Keratinocyte (primary cell): ENCODE measurements at regions not wholly inside any gene's neighbourhood (a gene's known extent, or its start where the extent isn't known, plus 50 kb on each side); places are given as distances from the start of the nearest gene placed in this dataset.

Source experiments
- DNase-seq: peaks from one replicate; pipeline ENCODE4 v3.0.0-alpha.2; 2011; ENCODE audit warnings: low read depth, missing footprints, low spot score
- FAIRE-seq: peaks from 2 replicates; lab custom pipeline; 2011; peaks lifted over from hg19 to GRCh38; lab: Jason Lieb, UNC
- H2AFZ ChIP-seq: 2 replicates; pipeline ENCODE4 v1.6.0; 2012; ENCODE audit warnings: low read length, control low read depth, inconsistent platforms; ENCODE audit not compliant: control insufficient read depth
- H3K27ac ChIP-seq: 2 replicates; pipeline ENCODE4 v1.5.1; 2011; ENCODE audit warnings: low read length; ENCODE audit not compliant: control insufficient read depth, insufficient read depth
- H3K27me3 ChIP-seq: 3 replicates; pipeline ENCODE4 v1.6.0; 2011; ENCODE audit warnings: low read length; ENCODE audit not compliant: control insufficient read depth, insufficient read depth; ENCODE audit errors: extremely low read depth
- H3K36me3 ChIP-seq, 2 experiments: 2 replicates in 1 of 2; 3 replicates in 1 of 2; pipeline ENCODE4 v1.5.1; 2011; ENCODE audit warnings: low read length in 2 of 2, mild to moderate bottlenecking in 1 of 2; ENCODE audit not compliant: control insufficient read depth in 2 of 2, insufficient read depth in 2 of 2; ENCODE audit errors: extremely low read depth in 1 of 2
- H3K4me1 ChIP-seq: 3 replicates; pipeline ENCODE4 v1.5.1; 2011; ENCODE audit warnings: low read length; ENCODE audit not compliant: control insufficient read depth, insufficient read depth; ENCODE audit errors: extremely low read depth
- H3K4me2 ChIP-seq: 3 replicates; pipeline ENCODE4 v1.6.0; 2011; ENCODE audit warnings: low read depth, low read length; ENCODE audit not compliant: control insufficient read depth, insufficient read depth; ENCODE audit errors: extremely low read depth
- H3K4me3 ChIP-seq, 3 experiments: fragments of 200-600 bp in 1 of 3; sonication (generic) in 1 of 3; 2 replicates in 2 of 3; 3 replicates in 1 of 3; pipeline ENCODE4 v1.5.1; 2011 to 2016; ENCODE audit warnings: low read length in 3 of 3, mild to moderate bottlenecking in 3 of 3, control low read depth in 2 of 3, inconsistent platforms in 1 of 3, low read depth in 1 of 3, mixed read lengths in 1 of 3, mixed run types in 1 of 3, moderate library complexity in 1 of 3; ENCODE audit not compliant: control insufficient read depth in 2 of 3, insufficient read depth in 2 of 3; ENCODE audit errors: extremely low read depth in 1 of 3
- H3K79me2 ChIP-seq: 2 replicates; pipeline ENCODE4 v1.6.0; 2012; ENCODE audit warnings: low read length; ENCODE audit not compliant: control insufficient read depth, insufficient read depth
- H3K9ac ChIP-seq: 3 replicates; pipeline ENCODE4 v1.6.0; 2011; ENCODE audit warnings: low read length; ENCODE audit not compliant: control insufficient read depth, insufficient read depth; ENCODE audit errors: extremely low read depth
- H3K9me1 ChIP-seq: 3 replicates; pipeline ENCODE4 v1.6.0; 2011; ENCODE audit warnings: low read length; ENCODE audit not compliant: control insufficient read depth, insufficient read depth; ENCODE audit errors: extremely low read depth
- H3K9me3 ChIP-seq: 2 replicates; pipeline ENCODE4 v1.5.1; 2012; ENCODE audit warnings: low read depth, low read length; ENCODE audit not compliant: control insufficient read depth
- H4K20me1 ChIP-seq: 3 replicates; pipeline ENCODE4 v1.6.0; 2011; ENCODE audit warnings: low read length; ENCODE audit not compliant: control insufficient read depth, insufficient read depth; ENCODE audit errors: extremely low read depth
- EZH2 ChIP-seq: IDR thresholded peaks from one replicate; pipeline ENCODE4 v1.6.1; 2012; ENCODE audit warnings: inconsistent platforms, mild to moderate bottlenecking, low read length, moderate library complexity
- dilution Hi-C: fragments of 300-500 bp; cut with MboI; formaldehyde crosslinking; loops from one replicate; pipeline ENCODE4 v1.7.0; 2020; ENCODE audit warnings: low sequenced_read_pairs; ENCODE audit not compliant: extremely low pct_ligation_motif_present
- TF ChIP-seq, protein P1 (sequence below), 3 experiments: IDR thresholded peaks in 1 of 3; conservative IDR thresholded peaks in 1 of 3; optimal IDR thresholded peaks in 1 of 3; 2 replicates in 2 of 3; 3 replicates in 1 of 3; pipeline versions ENCODE3 to v1.5.1; 2011; ENCODE audit warnings: low read length in 3 of 3, mild to moderate bottlenecking in 3 of 3, moderate library complexity in 2 of 3, control low read depth in 1 of 3, inconsistent platforms in 1 of 3; ENCODE audit not compliant: insufficient read depth in 2 of 3; ENCODE audit errors: extremely low read depth in 1 of 3

DNA sequence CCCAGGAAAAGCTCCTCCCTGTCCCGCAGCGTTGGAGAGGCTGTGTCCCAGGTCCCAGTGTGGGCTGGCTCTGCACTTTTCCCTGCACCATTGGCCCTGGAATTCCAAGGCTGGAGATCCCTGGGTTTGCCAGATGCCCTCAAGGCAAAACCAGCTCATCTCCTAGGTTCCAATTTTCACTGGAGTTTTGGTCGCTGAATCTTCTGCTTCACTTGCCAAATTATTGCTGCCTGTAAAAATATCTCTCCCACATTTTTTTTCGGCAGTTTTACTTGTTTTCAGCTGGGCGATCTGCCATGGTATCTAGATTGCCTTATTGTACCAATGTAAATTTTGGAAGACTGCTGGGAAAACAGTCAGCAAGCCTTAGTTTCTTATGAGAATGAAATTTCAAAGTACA is 150.9 kb upstream of the ATP10A start:
- TF ChIP-seq, protein P1, sequence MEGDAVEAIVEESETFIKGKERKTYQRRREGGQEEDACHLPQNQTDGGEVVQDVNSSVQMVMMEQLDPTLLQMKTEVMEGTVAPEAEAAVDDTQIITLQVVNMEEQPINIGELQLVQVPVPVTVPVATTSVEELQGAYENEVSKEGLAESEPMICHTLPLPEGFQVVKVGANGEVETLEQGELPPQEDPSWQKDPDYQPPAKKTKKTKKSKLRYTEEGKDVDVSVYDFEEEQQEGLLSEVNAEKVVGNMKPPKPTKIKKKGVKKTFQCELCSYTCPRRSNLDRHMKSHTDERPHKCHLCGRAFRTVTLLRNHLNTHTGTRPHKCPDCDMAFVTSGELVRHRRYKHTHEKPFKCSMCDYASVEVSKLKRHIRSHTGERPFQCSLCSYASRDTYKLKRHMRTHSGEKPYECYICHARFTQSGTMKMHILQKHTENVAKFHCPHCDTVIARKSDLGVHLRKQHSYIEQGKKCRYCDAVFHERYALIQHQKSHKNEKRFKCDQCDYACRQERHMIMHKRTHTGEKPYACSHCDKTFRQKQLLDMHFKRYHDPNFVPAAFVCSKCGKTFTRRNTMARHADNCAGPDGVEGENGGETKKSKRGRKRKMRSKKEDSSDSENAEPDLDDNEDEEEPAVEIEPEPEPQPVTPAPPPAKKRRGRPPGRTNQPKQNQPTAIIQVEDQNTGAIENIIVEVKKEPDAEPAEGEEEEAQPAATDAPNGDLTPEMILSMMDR (optimal IDR thresholded peaks at IDR 0.05 in 1 of 3, IDR thresholded peaks at IDR 0.05 in 1 of 3, conservative IDR thresholded peaks at IDR 0.05 in 1 of 3; ENCODE audit: extremely low read depth in 1 of 3, insufficient read depth in 2 of 3, low read length in 3 of 3) = no peak
- TF ChIP-seq EZH2 = no peak
- Histone ChIP-seq H3K36me3 (no peaks in the 10 kb centered on the region), H3K4me2 (no peak overlapping the region), H3K79me2 (no peaks in the 10 kb centered on the region), H3K27me3 (no peaks in the 10 kb centered on the region), H2AFZ (no peak overlapping the region), H3K4me3 (no peak overlapping the region), H3K9me1 (no peaks in the 10 kb centered on the region), H3K27ac (no peak overlapping the region), H3K9me3 (peaks cover 6% of the 10 kb centered on the region), H3K4me1 (no peaks in the 10 kb centered on the region), H3K9ac (no peak overlapping the region), H4K20me1 (no peaks in the 10 kb centered on the region)
- no peak for FAIRE-seq
- DNase-seq = no peak
- dilution Hi-C loops = no loop called here

DNA sequence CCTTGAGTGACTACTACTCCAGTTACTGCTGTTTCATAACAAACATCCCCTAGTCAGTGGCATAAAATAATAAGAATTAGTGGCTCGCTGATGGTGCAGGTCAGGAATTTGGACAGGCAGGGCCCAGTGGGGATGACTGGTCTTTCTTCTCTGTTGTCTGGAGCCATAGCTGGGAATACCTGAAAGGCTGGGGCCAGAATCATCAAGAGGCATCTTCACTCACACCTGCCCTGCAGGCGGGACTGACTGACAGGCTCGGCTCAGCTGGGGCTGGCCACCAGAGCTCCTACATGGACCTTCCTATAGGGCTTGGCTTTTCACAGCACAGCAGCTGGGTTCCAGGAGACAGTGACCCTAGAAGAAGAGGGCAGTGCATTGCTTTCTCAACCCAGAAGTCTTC is 148.8 kb upstream of the ATP10A start:
- TF ChIP-seq EZH2 = no peak
- TF ChIP-seq, protein P1 (optimal IDR thresholded peaks at IDR 0.05 in 1 of 3, IDR thresholded peaks at IDR 0.05 in 1 of 3, conservative IDR thresholded peaks at IDR 0.05 in 1 of 3; ENCODE audit: extremely low read depth in 1 of 3, insufficient read depth in 2 of 3, low read length in 3 of 3) = no peak
- H3K79me2 ChIP-seq = no peaks in the 10 kb centered on the region
- no peaks in the 10 kb centered on the region for H3K27me3 ChIP-seq
- no peak overlapping the region for H3K4me2 ChIP-seq
- no peak overlapping the region for H2AFZ ChIP-seq
- H3K27ac ChIP-seq = no peak overlapping the region
- no peak for DNase-seq
- H3K9ac ChIP-seq = no peak overlapping the region
- H3K9me3 ChIP-seq = peaks cover 6% of the 10 kb centered on the region
- no peaks in the 10 kb centered on the region for H3K9me1 ChIP-seq
- no peaks in the 10 kb centered on the region for H3K4me1 ChIP-seq
- no peak overlapping the region for H3K4me3 ChIP-seq
- dilution Hi-C loops = no loop called here
- no peaks in the 10 kb centered on the region for H4K20me1 ChIP-seq
- FAIRE-seq = no peak
- no peaks in the 10 kb centered on the region for H3K36me3 ChIP-seq
